Thoracic aorta (tissue), 2 donors: ENCODE measurements at regions not wholly inside any gene's neighbourhood (a gene's known extent, or its start where the extent isn't known, plus 50 kb on each side); places are given as distances from the start of the nearest gene placed in this dataset.

Experiments used
- ATAC-seq: fragments of 150-250 bp; one replicate; pipeline ENCODE4 v1.8.0; 2017; ENCODE audit warnings: low read depth; ENCODE audit not compliant: insufficient number of reproducible peaks, low FRiP score
- DNase-seq: peaks from one replicate; pipeline ENCODE4 v3.0.0-alpha.2; 2020; ENCODE audit warnings: low spot score
- H3K27ac ChIP-seq, 2 donors: fragments of 200-600 bp; sonication (generic); 1 replicate in 1 of 2; 2 replicates in 1 of 2; pipeline ENCODE4 v1.5.1; 2016; ENCODE audit warnings: mild to moderate bottlenecking in 2 of 2, moderate library complexity in 2 of 2
- H3K27me3 ChIP-seq: fragments of 200-600 bp; sonication (generic); replicated peaks from 2 replicates; pipeline ENCODE4 v1.6.0; 2016; ENCODE audit warnings: mild to moderate bottlenecking; ENCODE audit not compliant: insufficient read depth
- H3K36me3 ChIP-seq: fragments of 200-600 bp; sonication (generic); one replicate; pipeline ENCODE4 v1.5.1; 2016
- H3K4me1 ChIP-seq, 2 donors: fragments of 200-600 bp; sonication (generic); 1 replicate in 1 of 2; 2 replicates in 1 of 2; pipeline versions ENCODE4 v1.5.1 to v1.6.0; 2016; ENCODE audit warnings: low read depth in 2 of 2, mild to moderate bottlenecking in 1 of 2; ENCODE audit not compliant: control insufficient read depth in 1 of 2
- H3K4me3 ChIP-seq: fragments of 200-600 bp; sonication (generic); 2 replicates; pipeline ENCODE4 v1.5.1; 2016; ENCODE audit warnings: mild to moderate bottlenecking
- H3K9me3 ChIP-seq: fragments of 200-600 bp; sonication (generic); 2 replicates; pipeline ENCODE4 v1.5.1; 2016
- TF ChIP-seq, protein P1 (sequence below): fragments of 200-600 bp; sonication (generic); IDR thresholded peaks from one replicate; pipeline ENCODE4 v1.5.1; 2019; ENCODE audit warnings: antibody characterized with exemption

DNA sequence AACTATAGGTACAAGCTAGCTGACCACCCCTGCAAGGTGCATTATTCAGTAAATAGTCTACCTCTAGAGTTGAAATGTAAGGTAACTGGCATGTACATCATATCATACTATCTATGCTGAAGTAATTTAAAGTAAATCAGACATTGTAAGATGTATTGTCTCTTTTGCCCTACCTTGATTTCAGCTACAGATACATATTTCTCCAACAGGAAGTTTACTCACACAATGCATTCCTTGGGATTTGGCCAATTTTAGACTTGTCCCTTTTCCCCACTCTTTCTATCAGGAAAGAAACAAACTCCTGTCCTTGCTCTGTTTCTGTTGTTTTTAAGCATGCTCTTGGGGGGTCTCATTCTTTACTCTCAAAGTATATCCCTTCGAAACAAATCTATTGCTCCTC is 58.5 kb upstream of the TSLP start:
- Histone ChIP-seq H3K4me3 (no peak overlapping the region), H3K4me1 (peaks cover 0 to 6% of the 10 kb centered on the region in 2 donors), H3K36me3 (no peaks in the 10 kb centered on the region), H3K27me3 (no peaks in the 10 kb centered on the region), H3K9me3 (no peaks in the 10 kb centered on the region), H3K27ac (no peak overlapping the region)
- no peak for DNase-seq
- no peak for ATAC-seq
- TF ChIP-seq, protein P1, sequence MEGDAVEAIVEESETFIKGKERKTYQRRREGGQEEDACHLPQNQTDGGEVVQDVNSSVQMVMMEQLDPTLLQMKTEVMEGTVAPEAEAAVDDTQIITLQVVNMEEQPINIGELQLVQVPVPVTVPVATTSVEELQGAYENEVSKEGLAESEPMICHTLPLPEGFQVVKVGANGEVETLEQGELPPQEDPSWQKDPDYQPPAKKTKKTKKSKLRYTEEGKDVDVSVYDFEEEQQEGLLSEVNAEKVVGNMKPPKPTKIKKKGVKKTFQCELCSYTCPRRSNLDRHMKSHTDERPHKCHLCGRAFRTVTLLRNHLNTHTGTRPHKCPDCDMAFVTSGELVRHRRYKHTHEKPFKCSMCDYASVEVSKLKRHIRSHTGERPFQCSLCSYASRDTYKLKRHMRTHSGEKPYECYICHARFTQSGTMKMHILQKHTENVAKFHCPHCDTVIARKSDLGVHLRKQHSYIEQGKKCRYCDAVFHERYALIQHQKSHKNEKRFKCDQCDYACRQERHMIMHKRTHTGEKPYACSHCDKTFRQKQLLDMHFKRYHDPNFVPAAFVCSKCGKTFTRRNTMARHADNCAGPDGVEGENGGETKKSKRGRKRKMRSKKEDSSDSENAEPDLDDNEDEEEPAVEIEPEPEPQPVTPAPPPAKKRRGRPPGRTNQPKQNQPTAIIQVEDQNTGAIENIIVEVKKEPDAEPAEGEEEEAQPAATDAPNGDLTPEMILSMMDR = no peak

DNA sequence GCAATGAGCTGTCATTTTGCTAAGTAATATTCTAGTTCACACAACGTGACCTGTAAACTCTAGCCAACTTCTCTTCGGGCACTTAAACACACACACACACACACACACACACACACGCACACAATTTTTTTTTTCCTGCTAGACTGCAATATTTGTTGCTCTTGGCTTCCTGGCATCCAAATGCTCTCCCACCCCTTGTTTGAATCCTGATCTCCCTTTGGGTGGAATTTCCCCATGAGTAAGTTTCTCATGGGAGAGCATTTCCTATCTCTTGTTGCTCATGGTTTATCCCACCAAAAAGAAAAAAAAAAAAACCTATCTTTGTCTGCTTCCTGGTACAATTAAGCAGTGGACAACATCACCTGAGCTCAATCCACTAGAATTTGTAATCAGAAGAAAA is 54.7 kb upstream of the TSLP start:
- Histone ChIP-seq H3K27ac (no peak overlapping the region), H3K4me3 (no peak overlapping the region), H3K36me3 (no peaks in the 10 kb centered on the region), H3K4me1 (peaks cover 0 to 6% of the 10 kb centered on the region in 2 donors), H3K27me3 (no peaks in the 10 kb centered on the region), H3K9me3 (no peaks in the 10 kb centered on the region)
- DNase-seq (no peak), ATAC-seq (no peak)
- TF ChIP-seq, protein P1 = no peak

- TF ChIP-seq, protein P1 = no peak
- Histone ChIP-seq H3K9me3 (no peaks in the 10 kb centered on the region), H3K27ac (no peak overlapping the region), H3K4me3 (no peak overlapping the region), H3K4me1 (peaks cover 0 to 6% of the 10 kb centered on the region in 2 donors), H3K36me3 (no peaks in the 10 kb centered on the region), H3K27me3 (no peaks in the 10 kb centered on the region)
- ATAC-seq (no peak), DNase-seq (no peak)
Observed at GRCh38 chr5:111017731-111018130, 53.8 kb upstream of the TSLP start.
